Breast epithelium (tissue), 3 donors: ENCODE measurements at regions not wholly inside any gene's neighbourhood (a gene's known extent, or its start where the extent isn't known, plus 50 kb on each side); places are given as distances from the start of the nearest gene placed in this dataset.

Experiments
- CTCF ChIP-seq, 3 donors: fragments of 450-650 bp; IDR thresholded peaks; one replicate each; pipeline ENCODE4 v1.5.1; 2016 to 2017; ENCODE audit warnings: antibody characterized with exemption in 3 of 3, mild to moderate bottlenecking in 3 of 3, moderate library complexity in 3 of 3
- POLR2A ChIP-seq: fragments of 450-650 bp; IDR thresholded peaks from one replicate; pipeline ENCODE4 v1.6.1; 2016; ENCODE audit warnings: antibody characterized with exemption, mild to moderate bottlenecking, moderate library complexity
- POLR2AphosphoS5 ChIP-seq, 3 donors: sonication (generic); formaldehyde crosslinking; IDR thresholded peaks; one replicate each; pipeline ENCODE4 v1.6.1; 2017; ENCODE audit warnings: antibody characterized with exemption in 3 of 3

DNA sequence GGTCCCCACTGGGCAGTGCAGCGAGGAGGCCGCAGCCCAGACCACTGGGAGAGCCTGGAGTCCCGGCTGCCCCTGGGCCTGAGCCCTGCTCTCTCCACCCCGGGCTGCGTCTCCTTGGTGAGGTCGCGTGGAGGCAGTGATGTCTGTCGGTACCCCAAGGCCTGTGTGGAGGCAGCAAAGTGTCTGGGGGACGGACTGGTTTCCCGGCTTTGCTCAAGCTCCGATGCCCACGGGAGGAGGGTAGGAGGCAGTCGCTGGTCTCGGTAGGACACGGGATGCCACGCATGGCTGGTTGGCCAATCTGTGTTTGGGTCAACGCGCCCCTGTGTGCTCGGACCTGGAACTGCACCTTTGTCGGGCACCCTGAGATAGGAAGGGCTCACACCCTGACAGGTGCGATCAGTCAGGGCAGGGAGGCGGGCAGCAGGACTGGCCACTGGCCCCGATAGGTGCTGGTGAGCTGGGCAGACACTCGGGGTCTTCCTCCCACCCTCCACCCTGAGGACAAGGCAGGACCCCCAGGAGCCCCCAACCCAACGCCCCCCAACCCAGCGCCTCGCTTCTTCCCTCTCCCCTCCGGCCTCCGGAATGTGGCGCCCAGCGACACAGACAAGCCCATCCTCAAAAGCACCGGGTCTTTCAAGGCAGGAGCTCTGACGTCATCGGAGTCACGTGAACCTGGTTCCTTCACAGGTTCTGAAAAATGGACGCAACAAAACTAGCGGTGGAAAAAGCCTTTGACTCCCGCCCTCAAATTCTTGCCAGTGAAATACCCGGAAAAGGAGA is 288.6 kb downstream of the NDUFA10 start:
- TF ChIP-seq POLR2A (no peak), CTCF (IDR thresholded peaks at IDR 0.05) (no peak), POLR2AphosphoS5 (IDR thresholded peaks at IDR 0.05) (no peak)
